ENCODE measurements at regions not wholly inside any gene's neighbourhood (a gene's known extent, or its start where the extent isn't known, plus 50 kb on each side); places are given as distances from the start of the nearest gene placed in this dataset.

GRCh38 chr6:14746139-14746837 lies 499.6 kb upstream of the JARID2 start:
- no peak for ATAC-seq (ENCODE audit: poor library complexity)
- no peak for DNase-seq
- intact Hi-C loops (cut with DNase I), result no loop called here

- intact Hi-C loops (cut with DNase I), result no loop called here
- DNase-seq (no peak), ATAC-seq (ENCODE audit: poor library complexity) (no peak)
These were observed 497.9 kb upstream of the JARID2 start for GRCh38 chr6:14747881-14748520.

DNA sequence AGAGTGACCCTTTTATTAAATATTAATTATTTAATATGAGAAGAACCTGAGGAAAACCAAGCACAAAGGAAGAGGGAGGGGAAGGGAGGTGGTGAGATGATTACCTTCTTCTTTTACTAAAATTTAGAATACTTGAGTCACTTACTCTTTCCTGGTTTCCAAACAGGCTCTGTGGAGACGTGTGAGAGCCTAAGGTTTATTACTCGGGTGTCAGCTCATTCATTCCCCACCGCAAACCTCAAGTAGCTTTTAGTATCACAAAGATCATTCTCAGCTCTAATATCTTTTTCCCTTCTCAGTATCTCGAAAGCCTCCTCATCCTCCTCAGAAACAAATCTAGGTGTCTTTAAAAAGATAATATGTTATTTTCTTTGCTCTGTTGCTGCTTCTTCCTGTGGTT lies 497.2 kb upstream of the JARID2 start:
- DNase-seq (no peak), ATAC-seq (ENCODE audit: poor library complexity) (no peak)
- intact Hi-C loops (cut with DNase I), result no loop called here

DNA sequence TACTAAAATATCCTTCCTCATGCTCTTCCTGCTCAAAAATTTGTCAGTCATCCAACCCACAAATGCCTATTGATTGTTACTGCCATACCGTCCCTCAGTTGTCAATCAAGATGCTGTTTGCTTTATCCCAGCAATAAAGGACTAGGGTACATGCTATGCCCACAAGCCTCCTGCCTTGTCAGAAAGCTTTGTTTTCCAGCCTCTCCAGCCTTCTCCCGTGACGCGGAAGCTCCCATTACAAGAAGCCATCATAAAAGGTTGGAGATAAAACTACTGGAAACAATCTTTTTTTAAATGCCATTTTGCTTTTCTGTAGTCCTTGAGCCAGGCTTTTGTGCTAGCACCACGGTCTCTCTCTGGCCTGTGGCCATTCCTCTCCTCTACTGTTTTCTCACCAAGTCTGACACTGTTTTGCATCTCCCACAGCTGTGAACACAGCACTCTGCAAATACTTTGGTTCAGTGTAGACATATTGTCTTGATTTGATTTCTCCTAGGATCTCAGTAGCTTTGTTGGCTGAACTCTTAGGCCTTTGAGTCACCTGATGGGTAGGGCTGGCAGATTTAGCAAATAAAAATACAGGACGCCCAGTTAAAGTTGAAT lies 495.7 kb upstream of the JARID2 start:
- ATAC-seq (ENCODE audit: poor library complexity), result no peak
- no peak for DNase-seq
- intact Hi-C loops (cut with DNase I), result no loop called here

DNA sequence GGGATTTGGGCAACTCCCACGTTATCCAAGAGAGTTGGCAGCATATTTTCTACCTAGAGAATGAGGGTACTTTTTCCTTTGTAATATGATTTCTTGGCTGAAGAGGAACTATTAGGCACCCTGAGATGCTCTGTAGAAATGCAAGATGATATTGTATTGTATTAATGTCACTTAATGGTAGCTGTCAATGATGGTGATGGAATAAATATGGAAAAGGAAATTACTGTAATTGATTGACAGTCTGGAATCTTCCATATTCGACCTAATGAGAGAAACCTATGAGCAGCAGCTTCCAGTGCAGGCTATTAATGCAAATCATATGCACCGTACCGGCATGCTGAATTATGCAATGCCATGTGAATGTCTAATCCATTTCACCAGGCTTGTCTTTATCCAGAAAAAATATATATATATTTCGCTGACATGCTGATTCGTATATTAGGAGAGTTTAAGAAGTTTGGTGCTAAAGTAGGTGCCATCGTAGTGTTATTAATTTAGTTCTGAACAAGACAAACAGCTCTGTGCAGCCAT lies 494.2 kb upstream of the JARID2 start:
- no peak for ATAC-seq (ENCODE audit: poor library complexity)
- DNase-seq, result no peak
- intact Hi-C loops (cut with DNase I), result no loop called here

GRCh38 chr6:14754751-14755513 lies 490.9 kb upstream of the JARID2 start:
- no peak for ATAC-seq (ENCODE audit: poor library complexity)
- DNase-seq, result no peak
- intact Hi-C loops (cut with DNase I), result no loop called here

DNA sequence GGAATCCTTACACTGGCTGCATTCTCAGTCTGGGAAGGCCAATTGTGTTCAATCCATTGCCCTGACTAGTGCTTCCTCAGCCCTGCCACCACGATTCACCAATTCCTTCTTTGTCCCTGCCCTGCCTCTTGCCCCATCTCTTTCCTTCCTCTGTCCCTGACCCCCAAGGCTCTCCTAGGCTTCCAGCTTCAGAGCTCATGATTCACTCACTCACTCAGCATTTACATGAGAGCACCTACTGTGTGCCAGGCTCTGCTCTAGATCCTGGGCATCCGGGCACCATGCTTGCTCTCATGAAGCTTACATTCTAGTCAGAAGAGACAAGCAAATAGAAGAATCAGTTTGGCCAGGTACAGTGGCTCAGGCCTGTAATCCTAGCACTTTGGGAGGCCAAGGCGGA lies 489.5 kb upstream of the JARID2 start:
- ATAC-seq (ENCODE audit: poor library complexity) (no peak), DNase-seq (no peak)
- intact Hi-C loops (cut with DNase I), result no loop called here

- ATAC-seq (ENCODE audit: poor library complexity) (no peak), DNase-seq (no peak)
- intact Hi-C loops (cut with DNase I), result no loop called here
These were observed 488.9 kb upstream of the JARID2 start for GRCh38 chr6:14757014-14757413.

GRCh38 chr6:14757418-14757817 lies 488.5 kb upstream of the JARID2 start:
- DNase-seq (no peak), ATAC-seq (ENCODE audit: poor library complexity) (no peak)
- intact Hi-C loops (cut with DNase I), result no loop called here

DNA sequence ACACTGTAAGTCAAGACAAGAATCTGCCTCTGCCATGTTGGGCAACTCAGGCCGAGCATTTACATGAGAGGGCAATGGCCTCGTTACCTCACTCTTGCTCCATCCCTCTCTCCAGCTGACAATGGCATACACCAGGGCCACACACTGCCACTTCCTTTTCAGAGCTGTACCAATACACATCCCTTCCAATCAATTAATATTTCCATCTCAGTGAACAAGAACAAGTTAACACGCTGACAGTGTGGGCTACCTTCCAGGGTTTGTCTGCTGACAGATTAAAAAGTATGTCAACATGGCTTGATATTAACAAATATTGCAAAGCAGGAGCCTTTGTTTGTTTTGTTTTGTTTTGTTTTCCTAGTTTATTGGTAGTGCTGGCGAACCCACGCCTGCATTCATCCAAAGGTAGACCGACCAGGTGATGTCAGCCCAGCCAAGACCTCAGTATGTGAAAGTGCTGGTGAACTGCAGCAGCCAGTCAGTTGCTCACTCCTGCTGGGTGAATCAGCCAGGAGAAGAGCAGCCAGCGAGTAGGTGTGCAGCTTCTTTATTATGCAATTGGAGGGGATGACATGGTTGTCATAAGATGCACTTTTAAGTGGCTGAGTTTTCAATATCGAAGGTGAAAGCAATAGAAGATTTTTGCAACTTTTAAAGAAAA lies 487.3 kb upstream of the JARID2 start:
- intact Hi-C loops (cut with DNase I), result no loop called here
- DNase-seq (no peak), ATAC-seq (ENCODE audit: poor library complexity) (peak; percentile 29)

GRCh38 chr6:14759976-14760672 lies 485.7 kb upstream of the JARID2 start:
- no peak for DNase-seq
- no peak for ATAC-seq (ENCODE audit: poor library complexity)
- intact Hi-C loops (cut with DNase I), result no loop called here

- ATAC-seq (ENCODE audit: poor library complexity) (no peak), DNase-seq (no peak)
- intact Hi-C loops (cut with DNase I), result no loop called here
These were observed 483.8 kb upstream of the JARID2 start for GRCh38 chr6:14762077-14762476.

- no peak for DNase-seq
- ATAC-seq (ENCODE audit: poor library complexity), result no peak
- intact Hi-C loops (cut with DNase I), result no loop called here
These were observed 482.7 kb upstream of the JARID2 start for GRCh38 chr6:14763139-14763538.

DNA sequence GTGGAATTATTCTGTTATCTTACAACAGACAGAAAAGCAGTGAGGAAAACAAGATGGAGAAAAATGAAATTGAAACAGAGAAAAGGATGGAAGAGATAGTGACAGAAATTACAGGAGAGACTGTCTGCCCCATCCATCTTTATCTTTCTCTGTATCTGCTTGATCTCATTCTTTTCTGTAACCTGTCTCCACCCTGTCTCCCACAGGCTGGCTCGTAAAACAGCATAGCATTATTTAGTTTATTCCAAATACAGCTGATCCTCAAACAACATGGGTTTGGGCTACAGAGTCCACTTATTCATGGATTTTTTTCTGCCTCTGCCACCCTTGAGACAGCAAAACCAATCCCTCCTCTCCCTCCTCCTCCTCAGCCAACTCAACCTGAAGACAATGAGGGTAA lies 482.3 kb upstream of the JARID2 start:
- intact Hi-C loops (cut with DNase I), result no loop called here
- no peak for ATAC-seq (ENCODE audit: poor library complexity)
- no peak for DNase-seq

DNA sequence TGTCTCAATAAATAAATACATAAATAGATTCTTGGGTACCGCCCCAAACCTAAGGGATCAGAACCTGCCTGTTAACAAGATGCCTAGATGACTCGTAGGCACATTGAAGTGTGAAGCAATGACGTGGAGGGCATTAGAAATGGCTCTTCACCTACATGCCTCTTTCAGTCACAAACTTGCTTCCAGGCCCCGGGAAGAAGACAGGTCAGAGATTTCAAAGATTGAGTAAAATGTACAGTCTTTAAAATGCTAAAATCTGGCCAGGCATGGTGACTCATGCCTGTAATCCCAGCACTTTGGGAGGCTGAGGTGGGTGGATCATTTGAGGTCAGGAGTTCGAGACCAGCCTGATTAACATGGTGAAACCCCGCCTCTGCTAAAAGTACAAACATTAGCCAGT lies 480.8 kb upstream of the JARID2 start:
- intact Hi-C loops (cut with DNase I), result no loop called here
- ATAC-seq (ENCODE audit: poor library complexity), result no peak

GRCh38 chr6:14765721-14766390 lies 480.0 kb upstream of the JARID2 start:
- intact Hi-C loops (cut with DNase I), result no loop called here
- ATAC-seq (ENCODE audit: poor library complexity) (no peak), DNase-seq (no peak)

More for the DNA sequence above, 480.8 kb upstream of the JARID2 start:
- no peak for DNase-seq

DNA sequence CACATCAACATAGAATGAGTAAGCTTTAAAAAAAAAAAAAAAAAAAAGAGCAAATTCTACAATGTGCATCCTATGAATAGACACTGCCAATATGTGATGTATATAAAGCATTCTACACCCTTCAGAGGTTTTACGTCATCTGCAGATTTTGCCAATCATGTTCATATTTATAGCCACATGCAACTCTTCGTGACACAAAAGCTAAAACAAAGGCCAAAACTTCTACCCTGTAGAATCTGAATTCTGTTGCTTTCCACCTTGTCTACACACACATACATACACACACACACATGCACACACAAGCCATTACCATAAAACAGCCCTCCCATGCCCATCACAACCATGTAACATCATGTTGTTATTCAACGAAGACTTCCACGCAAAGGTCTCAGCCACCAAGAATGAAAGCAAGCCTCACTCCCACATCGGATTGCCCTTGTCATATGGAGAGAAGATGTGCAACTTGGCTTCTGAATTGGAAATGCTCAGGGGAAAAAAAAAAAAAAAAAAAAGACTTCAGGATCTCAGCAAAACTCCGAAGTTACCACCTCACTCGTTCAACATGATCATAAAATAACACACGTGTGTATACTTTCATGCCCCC lies 479.4 kb upstream of the JARID2 start:
- intact Hi-C loops (cut with DNase I), result no loop called here
- no peak for DNase-seq
- no peak for ATAC-seq (ENCODE audit: poor library complexity)

All from Right ventricle myocardium superior (tissue), 1 donor.